GM06990 (cell line): ENCODE measurements at regions not wholly inside any gene's neighbourhood (a gene's known extent, or its start where the extent isn't known, plus 50 kb on each side); places are given as distances from the start of the nearest gene placed in this dataset.

Source experiments
- DNase-seq: peaks from one replicate; pipeline ENCODE4 v3.0.0-alpha.2; 2011; ENCODE audit not compliant: insufficient read length; ENCODE audit errors: extremely low read depth
- H3K27me3 ChIP-seq: replicated peaks from 2 replicates; pipeline ENCODE4 v1.6.0; 2011; ENCODE audit warnings: low read length; ENCODE audit not compliant: control insufficient read depth, insufficient read depth
- H3K36me3 ChIP-seq: 2 replicates; pipeline ENCODE4 v1.5.1; 2011; ENCODE audit warnings: low read length; ENCODE audit not compliant: control insufficient read depth, insufficient read depth
- H3K4me3 ChIP-seq: replicated peaks from 2 replicates; pipeline ENCODE4 v1.5.1; 2011; ENCODE audit warnings: low read depth, mild to moderate bottlenecking, control low read depth, low read length
- CTCF ChIP-seq: IDR thresholded peaks from 2 replicates; pipeline ENCODE4 v1.5.1; 2011; ENCODE audit warnings: low read length, control low read depth, mild to moderate bottlenecking, inconsistent platforms; ENCODE audit not compliant: insufficient read depth, poor library complexity, severe bottlenecking

DNA sequence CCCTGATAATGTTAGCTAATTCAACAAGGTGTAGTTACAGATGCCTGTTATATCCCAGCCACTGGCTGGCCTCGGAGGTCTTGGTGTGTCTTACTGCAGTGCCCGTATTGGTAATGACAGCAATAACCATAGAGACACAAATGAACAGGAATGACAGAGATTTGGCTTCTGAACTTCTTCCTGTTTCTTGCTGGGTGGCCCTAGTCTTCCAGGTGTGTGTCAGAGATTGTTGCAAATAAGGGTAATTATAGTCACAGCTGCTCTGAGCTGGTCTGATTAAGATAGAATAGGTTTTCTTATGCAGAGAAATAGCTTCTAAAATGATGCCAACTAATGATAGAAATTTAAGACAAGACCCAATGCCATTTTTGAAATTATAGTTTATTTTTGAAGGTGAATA lies 64.1 kb upstream of the MAD2L1 start:
- Histone ChIP-seq H3K36me3 (no peaks in the 10 kb centered on the region), H3K4me3 (no peak overlapping the region), H3K27me3 (no peaks in the 10 kb centered on the region)
- TF ChIP-seq CTCF = no peak
- DNase-seq = no peak
